ENCODE measurements at regions not wholly inside any gene's neighbourhood (a gene's known extent, or its start where the extent isn't known, plus 50 kb on each side); places are given as distances from the start of the nearest gene placed in this dataset.

DNA sequence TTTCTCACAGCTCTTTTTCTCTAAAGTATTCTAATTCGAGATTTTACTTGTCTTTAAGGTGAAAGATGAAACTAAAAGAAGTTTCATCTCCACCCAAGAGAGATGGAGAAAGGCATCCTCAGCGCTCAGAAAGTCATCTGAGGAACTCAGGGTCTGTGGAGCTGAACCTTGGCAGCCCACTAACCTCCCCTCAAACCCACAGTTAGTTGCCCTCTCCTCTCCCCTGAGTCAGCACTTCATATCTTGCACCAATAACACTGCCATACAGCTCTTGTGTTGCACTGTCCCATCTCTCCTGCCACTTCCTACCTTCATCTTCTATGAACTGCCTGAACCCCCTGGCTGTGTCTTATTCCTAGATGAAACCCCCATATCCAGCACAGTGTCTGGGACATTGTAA, 184.8 kb downstream of the RAB28 start:
- Histone ChIP-seq H3K4me3 (no peak overlapping the region), H3K4me1 (no peaks in the 10 kb centered on the region), H3K27me3 (ENCODE audit: low read depth) (no peaks in the 10 kb centered on the region), H3K36me3 (no peaks in the 10 kb centered on the region), H3K9me3 (peaks cover 20% of the 10 kb centered on the region), H3K27ac (no peak overlapping the region)
- intact Hi-C loops (cut with DNase I): no loop called here
- no peak for TF ChIP-seq CTCF (IDR thresholded peaks at IDR 0.05)
- DNase-seq (no peak), ATAC-seq (no peak)

- Histone ChIP-seq H3K4me3 (no peak overlapping the region), H3K27ac (no peak overlapping the region), H3K27me3 (ENCODE audit: low read depth) (no peaks in the 10 kb centered on the region), H3K36me3 (no peaks in the 10 kb centered on the region), H3K9me3 (peaks cover 20% of the 10 kb centered on the region), H3K4me1 (no peaks in the 10 kb centered on the region)
- no peak for TF ChIP-seq CTCF (IDR thresholded peaks at IDR 0.05)
- DNase-seq (no peak), ATAC-seq (no peak)
- intact Hi-C loops (cut with DNase I): no loop called here
Observed at GRCh38 chr4:13298655-13299054, 185.5 kb downstream of the RAB28 start.

- Histone ChIP-seq H3K4me3 (no peak overlapping the region), H3K27ac (no peak overlapping the region), H3K9me3 (peaks cover 20% of the 10 kb centered on the region), H3K27me3 (ENCODE audit: low read depth) (no peaks in the 10 kb centered on the region), H3K36me3 (no peaks in the 10 kb centered on the region), H3K4me1 (no peaks in the 10 kb centered on the region)
- no peak for TF ChIP-seq CTCF (IDR thresholded peaks at IDR 0.05)
- DNase-seq (no peak), ATAC-seq (no peak)
- intact Hi-C loops (cut with DNase I): no loop called here
Observed at GRCh38 chr4:13296986-13297385, 187.2 kb downstream of the RAB28 start.

DNA sequence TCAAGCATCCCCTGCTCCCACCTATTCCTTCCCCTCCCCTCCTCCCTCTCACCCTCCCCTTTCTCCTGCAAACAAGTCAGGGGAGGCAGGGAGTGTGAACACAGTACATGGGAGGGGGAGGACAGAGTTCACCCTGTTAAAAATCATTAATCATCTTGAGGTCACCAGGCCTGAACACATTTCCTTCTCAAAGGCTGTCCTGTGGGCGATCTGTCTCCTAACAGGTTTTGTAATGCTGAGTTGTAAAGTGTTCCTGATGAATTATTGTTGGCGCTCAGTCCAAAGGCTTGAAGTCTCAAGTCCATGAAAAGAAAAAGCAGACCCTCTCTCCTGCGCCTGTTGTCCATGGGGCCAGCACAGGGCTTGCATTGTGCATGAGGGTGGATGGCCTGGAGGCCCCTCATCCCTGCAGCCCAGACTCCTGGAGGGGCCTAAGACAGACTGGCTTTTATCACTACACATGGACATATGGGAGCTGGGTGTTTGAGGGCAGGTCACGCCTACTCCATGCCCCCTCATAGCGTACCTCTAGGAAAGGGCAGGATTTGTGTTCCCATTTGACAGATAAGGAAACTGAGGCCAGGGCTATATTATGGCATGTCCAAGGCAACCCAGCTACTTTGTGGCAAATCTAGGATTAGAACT, 189.1 kb downstream of the RAB28 start:
- TF ChIP-seq CTCF (IDR thresholded peaks at IDR 0.05): no peak
- ATAC-seq: no peak
- H3K4me3 ChIP-seq: no peak overlapping the region
- peaks cover 14% of the 10 kb centered on the region for H3K9me3 ChIP-seq
- H3K27ac ChIP-seq: no peak overlapping the region
- H3K27me3 ChIP-seq (ENCODE audit: low read depth): no peaks in the 10 kb centered on the region
- intact Hi-C loops (cut with DNase I): no loop called here
- no peaks in the 10 kb centered on the region for H3K36me3 ChIP-seq
- no peak for DNase-seq
- H3K4me1 ChIP-seq: no peaks in the 10 kb centered on the region

DNA sequence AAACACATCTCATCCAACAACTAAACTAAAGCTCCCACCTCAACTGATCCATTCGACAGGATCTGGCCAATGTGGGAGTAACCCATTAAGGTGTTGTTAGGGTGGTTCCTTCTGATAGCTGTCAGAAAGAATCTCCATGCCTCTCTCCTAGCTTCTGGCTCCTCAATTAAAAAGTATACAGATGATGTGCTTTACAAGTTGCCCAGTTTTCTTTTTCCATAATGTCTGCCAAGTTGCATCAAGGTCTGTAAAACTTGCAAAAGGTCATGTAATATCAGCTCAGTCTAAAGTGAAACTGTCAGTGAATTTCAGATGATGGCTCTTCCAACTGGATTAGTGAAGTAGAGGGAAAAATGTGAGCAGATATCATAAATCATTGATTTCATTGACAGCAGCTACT, 191.8 kb downstream of the RAB28 start:
- Histone ChIP-seq H3K9me3 (peaks cover 9% of the 10 kb centered on the region), H3K36me3 (no peaks in the 10 kb centered on the region), H3K4me3 (no peak overlapping the region), H3K4me1 (no peaks in the 10 kb centered on the region), H3K27me3 (ENCODE audit: low read depth) (no peaks in the 10 kb centered on the region), H3K27ac (no peak overlapping the region)
- ATAC-seq (no peak), DNase-seq (no peak)
- no peak for TF ChIP-seq CTCF (IDR thresholded peaks at IDR 0.05)
- intact Hi-C loops (cut with DNase I): no loop called here

Data from lower lobe of right lung (tissue), 2 donors.